Cardiac fibroblast (primary cell): ENCODE measurements at regions not wholly inside any gene's neighbourhood (a gene's known extent, or its start where the extent isn't known, plus 50 kb on each side); places are given as distances from the start of the nearest gene placed in this dataset.

ENCODE experiments used
- DNase-seq, 2 donors: peaks; one replicate each; pipeline versions ENCODE4 v3.0.0 to v3.0.0-alpha.2; 2010; ENCODE audit warnings: low read depth in 2 of 2
- H3K4me3 ChIP-seq, 2 donors: replicated peaks in 1 of 2; 1 replicate in 1 of 2; 2 replicates in 1 of 2; pipeline ENCODE4 v1.5.1; 2011; ENCODE audit warnings: low read depth in 2 of 2, low read length in 2 of 2, mild to moderate bottlenecking in 2 of 2, moderate library complexity in 1 of 2
- TF ChIP-seq, protein P1 (sequence below): IDR thresholded peaks from one replicate; pipeline ENCODE4 v1.5.1; 2011; ENCODE audit warnings: low read depth, mild to moderate bottlenecking, low read length, inconsistent platforms

DNA sequence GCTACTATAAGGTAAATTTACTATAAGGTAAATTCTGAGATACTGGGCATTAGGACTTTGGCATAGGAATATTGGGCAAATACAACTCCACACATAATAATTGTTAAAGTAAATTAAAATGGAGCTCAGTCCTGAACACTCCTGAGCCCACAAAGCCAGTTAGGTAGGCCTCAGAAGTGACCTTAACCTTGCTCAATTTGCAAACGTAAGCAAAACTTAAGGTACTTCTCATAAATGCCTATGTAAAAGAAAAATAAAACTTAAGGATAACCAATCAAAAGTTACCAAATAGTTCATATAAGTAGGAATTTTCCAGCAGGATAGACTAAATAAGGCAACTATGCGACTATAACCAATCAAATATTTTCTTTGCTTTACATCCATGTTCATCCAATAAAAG, 197.7 kb downstream of the MC4R start:
- no peak for DNase-seq
- TF ChIP-seq, protein P1, sequence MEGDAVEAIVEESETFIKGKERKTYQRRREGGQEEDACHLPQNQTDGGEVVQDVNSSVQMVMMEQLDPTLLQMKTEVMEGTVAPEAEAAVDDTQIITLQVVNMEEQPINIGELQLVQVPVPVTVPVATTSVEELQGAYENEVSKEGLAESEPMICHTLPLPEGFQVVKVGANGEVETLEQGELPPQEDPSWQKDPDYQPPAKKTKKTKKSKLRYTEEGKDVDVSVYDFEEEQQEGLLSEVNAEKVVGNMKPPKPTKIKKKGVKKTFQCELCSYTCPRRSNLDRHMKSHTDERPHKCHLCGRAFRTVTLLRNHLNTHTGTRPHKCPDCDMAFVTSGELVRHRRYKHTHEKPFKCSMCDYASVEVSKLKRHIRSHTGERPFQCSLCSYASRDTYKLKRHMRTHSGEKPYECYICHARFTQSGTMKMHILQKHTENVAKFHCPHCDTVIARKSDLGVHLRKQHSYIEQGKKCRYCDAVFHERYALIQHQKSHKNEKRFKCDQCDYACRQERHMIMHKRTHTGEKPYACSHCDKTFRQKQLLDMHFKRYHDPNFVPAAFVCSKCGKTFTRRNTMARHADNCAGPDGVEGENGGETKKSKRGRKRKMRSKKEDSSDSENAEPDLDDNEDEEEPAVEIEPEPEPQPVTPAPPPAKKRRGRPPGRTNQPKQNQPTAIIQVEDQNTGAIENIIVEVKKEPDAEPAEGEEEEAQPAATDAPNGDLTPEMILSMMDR = no peak
- H3K4me3 ChIP-seq = no peak overlapping the region

DNA sequence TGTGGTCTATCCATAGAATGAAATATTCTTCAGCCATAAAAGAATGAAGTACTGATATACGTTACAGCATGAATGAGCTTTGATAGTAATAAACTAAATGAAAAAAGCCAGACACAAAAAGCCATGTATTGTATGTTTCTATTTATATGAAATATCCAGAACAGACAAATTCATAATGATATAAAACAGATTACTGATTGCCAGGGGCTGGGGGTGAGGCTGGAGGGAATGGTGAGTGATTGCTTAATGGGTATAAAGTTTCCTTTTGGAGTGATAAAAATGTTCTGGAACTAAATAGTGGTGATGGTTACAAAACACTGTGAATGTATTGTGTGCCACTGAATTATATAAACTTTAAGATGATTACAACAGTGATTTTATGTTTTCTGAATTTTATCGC, 200.5 kb downstream of the MC4R start:
- DNase-seq = no peak
- no peak overlapping the region for H3K4me3 ChIP-seq
- TF ChIP-seq, protein P1 = no peak

DNA sequence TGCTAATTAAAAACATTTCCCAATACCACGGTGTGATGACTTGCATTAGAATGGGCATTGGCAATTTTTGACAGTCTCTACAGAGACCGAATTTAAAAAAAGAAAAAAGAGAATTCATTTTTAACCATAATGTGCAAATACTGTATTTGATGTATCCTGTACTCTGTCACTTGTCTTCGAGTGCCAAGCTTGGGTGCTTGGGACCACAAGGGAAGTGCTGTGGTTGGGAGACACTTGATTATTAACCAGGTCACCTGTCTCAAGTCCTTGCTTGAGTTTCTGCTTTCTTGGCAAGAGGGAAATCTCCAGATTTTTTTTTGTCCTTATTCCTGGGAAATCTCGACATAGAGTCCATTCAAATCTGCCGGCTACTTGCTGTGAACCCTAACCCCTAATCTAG, 209.0 kb downstream of the MC4R start:
- DNase-seq = no peak
- no peak overlapping the region for H3K4me3 ChIP-seq
- TF ChIP-seq, protein P1 = no peak

DNA sequence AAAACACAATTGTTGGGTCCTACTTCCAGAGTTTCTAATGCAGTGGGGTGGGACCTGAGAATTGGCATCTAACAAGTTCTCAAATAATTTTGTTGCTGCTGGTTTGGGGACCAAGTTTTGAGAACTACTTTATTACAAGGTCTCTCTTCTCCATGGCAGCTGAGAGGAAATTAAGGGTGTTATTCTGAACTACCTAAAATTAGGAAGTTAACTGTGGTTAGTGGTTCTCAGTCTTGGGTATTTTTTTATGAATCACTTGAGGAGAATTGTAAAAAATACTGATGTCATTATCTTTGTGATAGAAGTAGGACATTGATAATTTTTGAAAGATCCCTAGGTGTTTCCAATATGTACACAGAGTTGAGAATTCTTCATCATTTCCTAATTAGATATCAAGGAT, 210.2 kb downstream of the MC4R start:
- no peak overlapping the region for H3K4me3 ChIP-seq
- DNase-seq = no peak

DNA sequence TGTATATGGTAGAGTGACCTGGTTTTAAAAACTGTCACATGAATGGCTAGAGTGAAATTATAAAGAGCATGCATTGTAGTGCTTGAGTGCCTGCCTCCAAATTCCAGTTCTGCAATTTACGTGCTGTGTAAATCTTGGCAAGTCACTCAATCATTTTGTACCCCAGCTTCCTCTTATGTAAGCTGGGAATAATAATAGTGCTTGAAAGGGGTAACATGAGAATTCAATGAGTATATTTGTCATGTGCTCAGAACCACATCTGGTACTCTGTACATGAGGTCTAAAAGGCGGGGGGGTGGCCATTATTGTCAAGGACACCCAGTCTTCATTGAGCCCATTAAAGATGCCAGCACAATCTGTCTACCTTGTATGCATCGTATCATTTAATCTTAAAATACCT, 214.8 kb downstream of the MC4R start:
- H3K4me3 ChIP-seq = no peak overlapping the region
- TF ChIP-seq, protein P1 = no peak
- no peak for DNase-seq

More for the DNA sequence above, 210.2 kb downstream of the MC4R start:
- TF ChIP-seq, protein P1 = no peak

DNA sequence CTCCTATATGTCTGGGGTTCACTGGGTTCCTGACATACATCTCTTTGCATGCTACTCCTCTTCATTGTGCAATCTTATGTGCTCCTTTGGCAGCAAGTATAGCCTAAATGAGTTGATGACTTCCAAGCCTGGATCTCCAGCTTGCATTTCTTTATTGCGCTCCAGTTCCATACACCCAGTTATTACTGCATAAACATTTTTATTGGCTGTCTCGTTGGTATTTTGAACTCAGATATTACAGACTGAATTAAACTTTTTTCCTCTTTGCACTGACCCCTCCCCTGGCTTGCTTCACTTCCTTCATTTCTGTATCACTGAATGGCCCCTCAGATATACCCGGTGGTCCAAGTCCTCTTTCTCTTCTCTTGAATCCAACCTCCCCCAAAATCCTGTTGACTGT, 219.2 kb downstream of the MC4R start:
- TF ChIP-seq, protein P1 = no peak
- H3K4me3 ChIP-seq = no peak overlapping the region
- no peak for DNase-seq

DNA sequence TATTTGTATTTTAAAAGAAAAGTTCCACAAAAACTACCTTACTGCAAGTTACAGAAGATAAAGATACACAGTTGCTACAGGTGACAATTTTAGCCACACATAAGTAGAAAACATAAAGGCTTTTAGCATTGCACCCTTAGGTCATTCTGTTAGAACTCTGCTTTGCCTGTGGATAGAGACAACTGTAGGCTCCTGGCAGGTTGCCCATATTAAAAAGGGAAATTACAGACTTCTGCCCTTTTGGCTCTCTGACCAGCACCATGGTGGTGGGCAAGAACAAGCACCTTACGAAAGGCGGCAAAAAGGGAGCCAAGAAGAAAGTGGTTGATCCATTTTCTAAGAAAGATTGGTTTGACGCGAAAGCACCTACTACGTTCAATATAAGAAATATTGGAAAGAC, 223.3 kb downstream of the MC4R start:
- no peak for DNase-seq
- TF ChIP-seq, protein P1 = no peak
- H3K4me3 ChIP-seq = no peak overlapping the region
